ENCODE measurements at regions not wholly inside any gene's neighbourhood (a gene's known extent, or its start where the extent isn't known, plus 50 kb on each side); places are given as distances from the start of the nearest gene placed in this dataset.

DNA sequence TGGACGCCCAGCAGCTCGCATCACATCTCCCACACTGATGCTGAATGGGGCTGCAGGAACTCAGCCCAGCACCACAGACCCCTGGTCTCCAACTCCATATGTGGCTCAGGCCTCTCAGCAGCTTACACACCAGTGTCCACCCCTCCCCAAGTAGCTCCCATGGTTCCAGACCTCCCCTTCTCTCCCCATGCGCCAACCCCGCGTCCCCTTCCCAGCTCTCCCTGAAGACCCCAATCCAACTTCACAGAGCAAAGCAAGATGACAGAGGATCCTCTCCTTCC lies 188.9 kb downstream of the SH3BP4 start:
- no peak for DNase-seq (ENCODE audit: extremely low read depth in 1 of 2, low read depth in 1 of 2)

- no peak for DNase-seq (ENCODE audit: extremely low read depth in 1 of 2, low read depth in 1 of 2)
Measured at GRCh38 chr2:235141411-235142128, 189.8 kb downstream of the SH3BP4 start.

GRCh38 chr2:235142601-235143000 lies 190.8 kb downstream of the SH3BP4 start:
- DNase-seq (ENCODE audit: extremely low read depth in 1 of 2, low read depth in 1 of 2), result no peak

DNA sequence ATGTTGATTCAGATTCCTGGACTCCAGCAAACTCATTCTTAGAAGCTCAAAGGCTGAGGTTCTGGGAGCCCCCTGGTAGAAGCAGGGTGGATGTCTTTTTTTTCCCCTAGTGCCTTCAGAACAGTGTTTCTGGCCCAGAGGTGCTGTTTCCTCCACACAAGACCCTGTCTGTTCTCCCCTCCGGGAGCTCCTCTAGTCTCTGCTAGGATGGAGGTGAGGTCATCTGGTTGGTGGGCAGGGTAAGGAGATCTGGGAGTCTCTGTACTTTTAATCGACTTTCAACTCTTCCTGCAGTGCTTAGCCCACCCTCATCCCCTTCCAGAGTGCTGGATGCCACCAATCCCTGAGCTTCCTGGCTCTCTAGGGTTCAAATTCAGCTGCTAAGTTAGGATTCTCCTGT lies 192.0 kb downstream of the SH3BP4 start:
- no peak for DNase-seq (ENCODE audit: extremely low read depth in 1 of 2, low read depth in 1 of 2)

GRCh38 chr2:235144291-235144690 lies 192.5 kb downstream of the SH3BP4 start:
- no peak for DNase-seq (ENCODE audit: extremely low read depth in 1 of 2, low read depth in 1 of 2)

DNA sequence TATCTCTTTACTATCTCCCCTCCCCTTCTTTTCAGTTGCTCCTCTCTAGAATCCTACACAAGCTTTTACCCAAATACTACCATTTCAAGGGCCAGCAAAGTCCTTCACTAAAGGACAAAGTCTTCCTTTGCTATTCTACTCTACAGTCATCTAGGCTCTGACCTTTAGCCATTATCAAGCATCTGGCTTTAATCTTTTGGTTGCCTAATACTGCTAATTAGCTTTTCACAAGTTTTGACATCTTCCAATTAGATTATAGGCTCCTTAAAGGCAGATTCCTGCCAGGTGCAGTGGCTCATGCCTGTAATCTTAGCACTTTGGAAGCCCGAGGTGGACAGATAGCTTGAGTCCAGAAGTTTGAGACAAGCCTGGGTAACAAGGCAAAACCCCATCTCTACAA lies 194.4 kb downstream of the SH3BP4 start:
- DNase-seq (ENCODE audit: extremely low read depth in 1 of 2, low read depth in 1 of 2), result no peak

- no peak for DNase-seq (ENCODE audit: extremely low read depth in 1 of 2, low read depth in 1 of 2)
Measured at GRCh38 chr2:235146871-235147565, 195.2 kb downstream of the SH3BP4 start.

DNA sequence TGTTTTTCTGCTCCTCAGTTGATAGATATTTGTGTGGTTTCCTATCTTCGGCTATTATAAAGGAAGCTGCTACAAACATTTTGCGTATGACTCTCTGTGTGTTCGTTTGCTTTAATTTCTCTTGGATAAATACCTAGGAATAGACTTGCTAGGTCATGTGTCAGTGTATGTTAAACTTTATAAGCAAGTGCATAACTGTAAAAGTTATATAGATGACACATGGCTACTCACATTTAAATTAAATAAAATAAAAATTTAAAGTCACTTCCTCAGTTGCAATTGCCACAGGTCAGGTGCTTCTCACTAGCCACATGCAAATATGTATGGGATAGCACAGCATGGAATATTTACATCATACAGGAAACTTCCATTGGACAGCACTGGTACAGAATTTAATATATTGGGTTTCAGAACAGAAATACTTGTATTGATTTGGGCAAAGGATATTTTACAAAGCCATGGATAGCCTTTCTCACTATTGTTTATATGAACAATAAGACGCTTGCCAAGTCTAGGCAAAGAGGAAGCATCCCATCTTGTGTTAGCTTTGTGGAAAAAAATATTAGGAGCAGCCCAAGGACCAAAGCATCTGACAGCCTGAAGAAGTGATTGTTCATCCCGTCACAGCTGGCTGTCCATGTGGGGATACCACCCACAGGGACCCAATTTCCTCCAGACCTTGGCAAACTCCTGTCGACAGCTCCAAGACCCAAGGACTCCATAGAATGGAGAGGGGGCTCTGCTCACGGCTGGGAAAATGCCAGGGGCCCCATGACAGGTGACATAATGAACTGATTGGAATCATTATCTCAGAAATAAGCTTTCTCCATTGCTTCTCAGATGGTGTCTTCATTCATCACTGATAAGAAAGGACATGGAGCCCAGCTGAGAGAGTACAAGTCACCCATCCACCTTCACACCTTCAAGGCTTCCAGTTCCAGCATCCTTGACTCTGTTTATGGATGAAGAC lies 196.7 kb downstream of the SH3BP4 start:
- no peak for DNase-seq (ENCODE audit: extremely low read depth in 1 of 2, low read depth in 1 of 2)

DNA sequence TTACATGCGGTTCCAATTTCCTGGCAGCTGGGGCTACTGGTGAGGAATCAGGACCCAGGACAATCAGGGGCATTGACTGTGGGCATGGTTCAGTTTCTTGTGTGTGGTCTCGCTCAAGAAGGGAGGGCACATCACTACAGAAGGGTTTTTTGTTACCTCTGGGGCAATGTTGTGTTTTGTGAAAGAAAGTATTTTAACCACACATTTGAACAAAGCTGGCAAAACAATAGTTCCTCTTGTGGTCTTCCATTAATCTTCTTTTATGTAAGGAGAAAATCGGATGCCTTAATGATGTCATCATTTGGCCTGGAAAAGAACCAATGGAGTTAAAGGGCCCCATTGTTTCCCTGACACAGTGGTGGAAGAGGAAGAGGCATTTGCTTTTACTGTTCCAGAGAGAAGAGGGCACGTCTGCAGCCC lies 197.4 kb downstream of the SH3BP4 start:
- DNase-seq (ENCODE audit: extremely low read depth in 1 of 2, low read depth in 1 of 2), result no peak

- no peak for DNase-seq (ENCODE audit: extremely low read depth in 1 of 2, low read depth in 1 of 2)
Measured at GRCh38 chr2:235149736-235150135, 197.9 kb downstream of the SH3BP4 start.

DNA sequence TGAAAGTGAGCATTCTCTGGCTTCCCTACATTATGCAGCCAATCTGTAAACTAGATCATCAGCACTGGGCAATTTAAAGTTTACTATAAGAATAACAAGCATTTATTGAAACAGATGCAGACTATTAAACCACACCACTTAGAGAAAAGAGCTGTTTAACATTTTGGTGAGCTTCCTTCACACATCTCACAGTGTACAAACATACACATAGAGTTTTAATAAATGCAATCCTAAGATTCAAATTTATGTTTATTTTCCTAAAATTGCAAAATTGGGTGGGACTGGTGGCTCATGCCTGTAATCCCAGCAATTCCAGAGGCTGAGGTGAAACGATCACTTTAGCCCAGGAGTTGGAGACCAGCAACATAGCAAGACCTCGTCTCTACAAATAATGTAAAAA lies 199.3 kb downstream of the SH3BP4 start:
- DNase-seq (ENCODE audit: extremely low read depth in 1 of 2, low read depth in 1 of 2), result no peak

DNA sequence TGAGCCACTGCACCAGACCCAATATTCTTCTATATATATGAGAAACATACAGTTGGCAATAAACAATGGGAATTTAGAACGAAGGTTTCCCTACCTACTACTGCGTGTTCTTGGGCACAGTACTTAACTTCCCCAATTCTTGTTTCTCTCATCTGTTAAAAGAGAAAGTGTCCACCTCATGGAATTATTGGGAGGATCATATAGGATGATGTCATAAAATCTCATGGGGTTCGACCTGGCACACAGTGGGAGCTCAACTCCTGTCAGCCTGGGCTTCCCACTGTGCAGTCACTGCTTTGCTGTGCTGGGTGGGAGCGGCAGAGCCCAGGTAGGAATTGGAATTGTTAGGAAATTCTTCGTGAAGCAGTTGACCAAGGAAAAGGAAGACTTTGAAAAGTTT lies 203.3 kb downstream of the SH3BP4 start:
- DNase-seq (ENCODE audit: extremely low read depth in 1 of 2, low read depth in 1 of 2), result no peak

- DNase-seq (ENCODE audit: extremely low read depth in 1 of 2, low read depth in 1 of 2), result no peak
Measured at GRCh38 chr2:235156055-235156454, 204.2 kb downstream of the SH3BP4 start.

GRCh38 chr2:235157746-235158482 lies 206.1 kb downstream of the SH3BP4 start:
- DNase-seq (ENCODE audit: extremely low read depth in 1 of 2, low read depth in 1 of 2), result no peak

DNA sequence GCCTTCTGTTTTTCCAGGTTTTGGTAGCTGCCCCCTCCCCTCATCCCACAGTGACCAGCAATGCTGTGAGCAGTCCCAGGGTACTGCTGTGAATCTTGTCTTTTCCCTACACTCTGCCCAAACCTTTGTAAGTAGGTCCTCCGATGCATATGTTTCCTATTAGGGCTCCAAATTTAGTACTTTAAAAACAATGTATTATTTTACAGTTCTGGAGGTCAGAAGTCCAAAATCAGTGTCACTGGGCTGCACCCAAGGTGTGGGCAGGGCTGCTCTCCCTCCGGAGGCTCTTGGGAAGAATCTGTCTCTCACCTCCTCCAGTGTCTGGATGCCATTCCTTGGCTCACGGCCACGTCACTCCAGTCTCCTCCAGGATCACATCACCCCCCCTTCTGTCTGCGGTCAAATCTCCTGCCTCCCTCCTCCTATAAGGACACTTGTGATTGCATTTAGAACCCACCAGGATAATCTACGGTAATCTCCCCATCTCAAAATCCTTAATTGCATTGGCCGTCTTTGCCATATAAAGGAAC lies 208.5 kb downstream of the SH3BP4 start:
- no peak for DNase-seq (ENCODE audit: extremely low read depth in 1 of 2, low read depth in 1 of 2)

GRCh38 chr2:235161565-235161964 lies 209.7 kb downstream of the SH3BP4 start:
- DNase-seq (ENCODE audit: extremely low read depth in 1 of 2, low read depth in 1 of 2), result no peak

GRCh38 chr2:235162082-235162836 lies 210.4 kb downstream of the SH3BP4 start:
- DNase-seq (ENCODE audit: extremely low read depth in 1 of 2, low read depth in 1 of 2), result no peak

DNA sequence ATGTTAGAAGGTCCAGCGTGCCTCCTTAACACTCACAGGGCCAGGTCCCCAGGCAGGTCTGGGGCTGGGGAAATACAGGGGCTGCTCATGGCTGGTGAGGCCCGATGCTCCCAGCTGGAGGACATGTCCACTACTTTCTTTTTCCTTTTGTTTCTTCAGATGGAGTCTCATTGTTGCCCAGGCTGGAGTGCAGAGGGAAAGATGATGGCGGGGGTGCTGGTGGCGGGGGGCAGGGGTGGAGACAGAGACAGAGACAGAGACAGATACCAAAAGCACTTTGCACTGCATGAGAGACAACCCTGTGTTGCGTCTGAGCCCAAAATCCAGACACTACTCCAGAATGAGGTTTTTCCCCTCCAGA lies 211.0 kb downstream of the SH3BP4 start:
- DNase-seq (ENCODE audit: extremely low read depth in 1 of 2, low read depth in 1 of 2), result no peak

DNA sequence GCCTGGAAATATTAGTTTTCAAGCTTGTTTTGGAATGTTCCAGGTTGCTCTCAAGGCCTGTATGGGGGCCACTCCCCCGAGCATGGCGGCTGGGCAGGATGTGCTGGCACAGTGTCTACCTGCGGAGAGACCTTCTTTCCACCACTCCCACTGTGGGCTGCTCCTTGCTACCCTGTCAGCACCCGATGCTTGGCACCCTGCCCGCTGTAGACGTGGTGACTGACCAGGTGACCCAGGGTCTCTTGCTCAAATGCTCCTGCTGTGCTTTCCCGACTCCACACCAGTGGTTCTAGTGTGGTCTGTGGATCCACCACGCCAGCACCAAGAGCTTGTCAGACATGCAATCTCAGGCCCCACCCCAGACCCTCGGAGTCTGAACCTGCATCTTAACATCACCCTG lies 213.3 kb downstream of the SH3BP4 start:
- DNase-seq (ENCODE audit: extremely low read depth in 1 of 2, low read depth in 1 of 2), result no peak

DNA sequence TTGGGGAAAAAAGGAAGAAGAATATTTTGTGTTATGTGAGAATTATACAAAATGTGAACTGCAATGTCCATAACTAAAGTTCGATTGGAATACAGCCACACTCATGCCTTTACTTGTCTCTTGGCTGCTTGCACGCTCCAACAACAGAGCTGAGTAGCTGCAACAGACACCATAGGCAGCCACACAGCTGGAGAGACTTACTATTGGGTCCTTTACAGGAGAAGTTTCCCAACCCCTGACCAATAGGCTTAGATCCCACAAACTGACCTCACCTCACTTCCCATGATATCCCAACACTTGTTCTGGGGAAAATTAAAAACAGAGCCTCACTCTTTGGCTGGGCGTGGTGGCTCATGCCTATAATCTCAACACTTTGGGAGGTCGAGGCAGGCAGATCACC lies 213.8 kb downstream of the SH3BP4 start:
- DNase-seq (ENCODE audit: extremely low read depth in 1 of 2, low read depth in 1 of 2), result no peak
